ENCODE measurements at regions not wholly inside any gene's neighbourhood (a gene's known extent, or its start where the extent isn't known, plus 50 kb on each side); places are given as distances from the start of the nearest gene placed in this dataset.

DNA sequence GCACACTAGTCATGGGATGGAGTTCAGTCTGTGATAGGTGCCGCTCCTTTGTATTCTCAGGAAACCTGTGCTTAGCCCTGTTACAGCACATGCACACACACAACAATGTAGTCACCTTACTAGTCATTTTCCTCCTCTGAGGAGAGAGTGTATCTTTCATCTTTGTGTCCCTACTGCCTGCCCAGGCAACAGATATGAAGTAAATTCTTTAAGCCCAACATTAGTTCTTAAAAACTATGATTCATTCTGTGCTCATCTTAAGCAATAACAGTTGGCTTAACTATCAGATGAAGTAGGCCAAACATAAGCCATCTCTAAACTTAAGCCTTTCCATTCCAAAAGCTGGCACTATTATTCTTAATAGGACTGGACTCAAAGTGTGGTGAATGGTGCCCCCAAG is 186.5 kb downstream of the LNPK start (continued):
- TF ChIP-seq, protein P1, sequence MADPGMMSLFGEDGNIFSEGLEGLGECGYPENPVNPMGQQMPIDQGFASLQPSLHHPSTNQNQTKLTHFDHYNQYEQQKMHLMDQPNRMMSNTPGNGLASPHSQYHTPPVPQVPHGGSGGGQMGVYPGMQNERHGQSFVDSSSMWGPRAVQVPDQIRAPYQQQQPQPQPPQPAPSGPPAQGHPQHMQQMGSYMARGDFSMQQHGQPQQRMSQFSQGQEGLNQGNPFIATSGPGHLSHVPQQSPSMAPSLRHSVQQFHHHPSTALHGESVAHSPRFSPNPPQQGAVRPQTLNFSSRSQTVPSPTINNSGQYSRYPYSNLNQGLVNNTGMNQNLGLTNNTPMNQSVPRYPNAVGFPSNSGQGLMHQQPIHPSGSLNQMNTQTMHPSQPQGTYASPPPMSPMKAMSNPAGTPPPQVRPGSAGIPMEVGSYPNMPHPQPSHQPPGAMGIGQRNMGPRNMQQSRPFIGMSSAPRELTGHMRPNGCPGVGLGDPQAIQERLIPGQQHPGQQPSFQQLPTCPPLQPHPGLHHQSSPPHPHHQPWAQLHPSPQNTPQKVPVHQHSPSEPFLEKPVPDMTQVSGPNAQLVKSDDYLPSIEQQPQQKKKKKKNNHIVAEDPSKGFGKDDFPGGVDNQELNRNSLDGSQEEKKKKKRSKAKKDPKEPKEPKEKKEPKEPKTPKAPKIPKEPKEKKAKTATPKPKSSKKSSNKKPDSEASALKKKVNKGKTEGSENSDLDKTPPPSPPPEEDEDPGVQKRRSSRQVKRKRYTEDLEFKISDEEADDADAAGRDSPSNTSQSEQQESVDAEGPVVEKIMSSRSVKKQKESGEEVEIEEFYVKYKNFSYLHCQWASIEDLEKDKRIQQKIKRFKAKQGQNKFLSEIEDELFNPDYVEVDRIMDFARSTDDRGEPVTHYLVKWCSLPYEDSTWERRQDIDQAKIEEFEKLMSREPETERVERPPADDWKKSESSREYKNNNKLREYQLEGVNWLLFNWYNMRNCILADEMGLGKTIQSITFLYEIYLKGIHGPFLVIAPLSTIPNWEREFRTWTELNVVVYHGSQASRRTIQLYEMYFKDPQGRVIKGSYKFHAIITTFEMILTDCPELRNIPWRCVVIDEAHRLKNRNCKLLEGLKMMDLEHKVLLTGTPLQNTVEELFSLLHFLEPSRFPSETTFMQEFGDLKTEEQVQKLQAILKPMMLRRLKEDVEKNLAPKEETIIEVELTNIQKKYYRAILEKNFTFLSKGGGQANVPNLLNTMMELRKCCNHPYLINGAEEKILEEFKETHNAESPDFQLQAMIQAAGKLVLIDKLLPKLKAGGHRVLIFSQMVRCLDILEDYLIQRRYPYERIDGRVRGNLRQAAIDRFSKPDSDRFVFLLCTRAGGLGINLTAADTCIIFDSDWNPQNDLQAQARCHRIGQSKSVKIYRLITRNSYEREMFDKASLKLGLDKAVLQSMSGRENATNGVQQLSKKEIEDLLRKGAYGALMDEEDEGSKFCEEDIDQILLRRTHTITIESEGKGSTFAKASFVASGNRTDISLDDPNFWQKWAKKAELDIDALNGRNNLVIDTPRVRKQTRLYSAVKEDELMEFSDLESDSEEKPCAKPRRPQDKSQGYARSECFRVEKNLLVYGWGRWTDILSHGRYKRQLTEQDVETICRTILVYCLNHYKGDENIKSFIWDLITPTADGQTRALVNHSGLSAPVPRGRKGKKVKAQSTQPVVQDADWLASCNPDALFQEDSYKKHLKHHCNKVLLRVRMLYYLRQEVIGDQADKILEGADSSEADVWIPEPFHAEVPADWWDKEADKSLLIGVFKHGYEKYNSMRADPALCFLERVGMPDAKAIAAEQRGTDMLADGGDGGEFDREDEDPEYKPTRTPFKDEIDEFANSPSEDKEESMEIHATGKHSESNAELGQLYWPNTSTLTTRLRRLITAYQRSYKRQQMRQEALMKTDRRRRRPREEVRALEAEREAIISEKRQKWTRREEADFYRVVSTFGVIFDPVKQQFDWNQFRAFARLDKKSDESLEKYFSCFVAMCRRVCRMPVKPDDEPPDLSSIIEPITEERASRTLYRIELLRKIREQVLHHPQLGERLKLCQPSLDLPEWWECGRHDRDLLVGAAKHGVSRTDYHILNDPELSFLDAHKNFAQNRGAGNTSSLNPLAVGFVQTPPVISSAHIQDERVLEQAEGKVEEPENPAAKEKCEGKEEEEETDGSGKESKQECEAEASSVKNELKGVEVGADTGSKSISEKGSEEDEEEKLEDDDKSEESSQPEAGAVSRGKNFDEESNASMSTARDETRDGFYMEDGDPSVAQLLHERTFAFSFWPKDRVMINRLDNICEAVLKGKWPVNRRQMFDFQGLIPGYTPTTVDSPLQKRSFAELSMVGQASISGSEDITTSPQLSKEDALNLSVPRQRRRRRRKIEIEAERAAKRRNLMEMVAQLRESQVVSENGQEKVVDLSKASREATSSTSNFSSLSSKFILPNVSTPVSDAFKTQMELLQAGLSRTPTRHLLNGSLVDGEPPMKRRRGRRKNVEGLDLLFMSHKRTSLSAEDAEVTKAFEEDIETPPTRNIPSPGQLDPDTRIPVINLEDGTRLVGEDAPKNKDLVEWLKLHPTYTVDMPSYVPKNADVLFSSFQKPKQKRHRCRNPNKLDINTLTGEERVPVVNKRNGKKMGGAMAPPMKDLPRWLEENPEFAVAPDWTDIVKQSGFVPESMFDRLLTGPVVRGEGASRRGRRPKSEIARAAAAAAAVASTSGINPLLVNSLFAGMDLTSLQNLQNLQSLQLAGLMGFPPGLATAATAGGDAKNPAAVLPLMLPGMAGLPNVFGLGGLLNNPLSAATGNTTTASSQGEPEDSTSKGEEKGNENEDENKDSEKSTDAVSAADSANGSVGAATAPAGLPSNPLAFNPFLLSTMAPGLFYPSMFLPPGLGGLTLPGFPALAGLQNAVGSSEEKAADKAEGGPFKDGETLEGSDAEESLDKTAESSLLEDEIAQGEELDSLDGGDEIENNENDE (IDR thresholded peaks at IDR 0.05; ENCODE audit: insufficient replicate concordance, low read length): no peak
- TF ChIP-seq NRF1 (IDR thresholded peaks at IDR 0.05; ENCODE audit: low read depth, low read length) (no peak), TAF1 (IDR thresholded peaks at IDR 0.05; ENCODE audit: low read depth, low read length) (no peak), SIX5 (IDR thresholded peaks at IDR 0.05; ENCODE audit: low read depth, low read length) (no peak), CBX8 (IDR thresholded peaks at IDR 0.05; ENCODE audit: borderline replicate concordance, low read depth, low read length) (no peak), BACH1 (IDR thresholded peaks at IDR 0.05; ENCODE audit: low read length) (no peak), CBX5 (IDR thresholded peaks at IDR 0.05; ENCODE audit: low read depth, low read length) (no peak), SUZ12 (IDR thresholded peaks at IDR 0.05; ENCODE audit: low read length) (no peak), GABPA (IDR thresholded peaks at IDR 0.05; ENCODE audit: borderline replicate concordance, insufficient read depth, low read length) (no peak), KDM5A (IDR thresholded peaks at IDR 0.05; ENCODE audit: low read length) (no peak), YY1 (IDR thresholded peaks at IDR 0.05; ENCODE audit: low read depth, low read length) (no peak), RBBP5 (IDR thresholded peaks at IDR 0.05; ENCODE audit: borderline replicate concordance, low read depth, low read length) (no peak), SIN3A (conservative IDR thresholded peaks at IDR 0.05 in 1 of 2, IDR thresholded peaks at IDR 0.05 in 1 of 2; ENCODE audit: low read depth in 1 of 2, low read length in 2 of 2) (no peak)

Data from H1 (cell line).